ENCODE measurements at regions not wholly inside any gene's neighbourhood (a gene's known extent, or its start where the extent isn't known, plus 50 kb on each side); places are given as distances from the start of the nearest gene placed in this dataset.
"Not testable (repeated sequence)": the region's sequence is repeated elsewhere in the genome, so short reads cannot be mapped to it uniquely, and the experiment has no call there.

- no peak for FAIRE-seq
Observed at GRCh38 chr4:108416831-108417230, 203.5 kb upstream of the RPL34 start.

GRCh38 chr4:108415389-108415788 is 205.0 kb upstream of the RPL34 start:
- no peaks in the 10 kb centered on the region for H3K36me3 ChIP-seq (ENCODE audit: control insufficient read depth, insufficient read depth, low read length)
- no peak overlapping the region for H3K4me3 ChIP-seq (ENCODE audit: low read depth, low read length)
- DNase-seq (ENCODE audit: low read depth) (no peak), FAIRE-seq (no peak)
- TF ChIP-seq CTCF (IDR thresholded peaks at IDR 0.05; ENCODE audit: insufficient read depth, low read length, severe bottlenecking), result no peak
- peaks cover 4% of the 10 kb centered on the region for H3K27me3 ChIP-seq (ENCODE audit: control insufficient read depth, insufficient read depth, low read length)

More at GRCh38 chr4:108416831-108417230, 203.5 kb upstream of the RPL34 start:
- DNase-seq (ENCODE audit: low read depth), result no peak
- Histone ChIP-seq H3K27me3 (ENCODE audit: control insufficient read depth, insufficient read depth, low read length) (peaks cover 2% of the 10 kb centered on the region), H3K36me3 (ENCODE audit: control insufficient read depth, insufficient read depth, low read length) (no peaks in the 10 kb centered on the region), H3K4me3 (ENCODE audit: low read depth, low read length) (no peak overlapping the region)
- no peak for TF ChIP-seq CTCF (IDR thresholded peaks at IDR 0.05; ENCODE audit: insufficient read depth, low read length, severe bottlenecking)

GRCh38 chr4:108411836-108412235 is 208.5 kb upstream of the RPL34 start:
- Histone ChIP-seq H3K36me3 (ENCODE audit: control insufficient read depth, insufficient read depth, low read length) (no peaks in the 10 kb centered on the region), H3K4me3 (ENCODE audit: low read depth, low read length) (no peak overlapping the region), H3K27me3 (ENCODE audit: control insufficient read depth, insufficient read depth, low read length) (peaks cover 4% of the 10 kb centered on the region)
- DNase-seq (ENCODE audit: low read depth) (no peak), FAIRE-seq (no peak)
- TF ChIP-seq CTCF (IDR thresholded peaks at IDR 0.05; ENCODE audit: insufficient read depth, low read length, severe bottlenecking), result no peak

GRCh38 chr4:108409691-108410090 is 210.7 kb upstream of the RPL34 start:
- DNase-seq (ENCODE audit: low read depth); FAIRE-seq; H3K27me3 ChIP-seq (ENCODE audit: control insufficient read depth, insufficient read depth, low read length); H3K36me3 ChIP-seq (ENCODE audit: control insufficient read depth, insufficient read depth, low read length); H3K4me3 ChIP-seq (ENCODE audit: low read depth, low read length): not testable (repeated sequence)

GRCh38 chr4:108405586-108405985 is 214.8 kb upstream of the RPL34 start:
- no peak for FAIRE-seq
- no peak for DNase-seq (ENCODE audit: low read depth)
- Histone ChIP-seq H3K4me3 (ENCODE audit: low read depth, low read length) (no peak overlapping the region), H3K27me3 (ENCODE audit: control insufficient read depth, insufficient read depth, low read length) (no peaks in the 10 kb centered on the region), H3K36me3 (ENCODE audit: control insufficient read depth, insufficient read depth, low read length) (no peaks in the 10 kb centered on the region)
- no peak for TF ChIP-seq CTCF (IDR thresholded peaks at IDR 0.05; ENCODE audit: insufficient read depth, low read length, severe bottlenecking)

GRCh38 chr4:108400309-108400708 is 220.1 kb upstream of the RPL34 start:
- TF ChIP-seq CTCF (IDR thresholded peaks at IDR 0.05; ENCODE audit: insufficient read depth, low read length, severe bottlenecking), result no peak
- Histone ChIP-seq H3K4me3 (ENCODE audit: low read depth, low read length) (no peak overlapping the region), H3K27me3 (ENCODE audit: control insufficient read depth, insufficient read depth, low read length) (no peaks in the 10 kb centered on the region), H3K36me3 (ENCODE audit: control insufficient read depth, insufficient read depth, low read length) (no peaks in the 10 kb centered on the region)
- DNase-seq (ENCODE audit: low read depth), result no peak
- FAIRE-seq, result no peak
